Uterus (tissue), 2 donors: ENCODE measurements at regions not wholly inside any gene's neighbourhood (a gene's known extent, or its start where the extent isn't known, plus 50 kb on each side); places are given as distances from the start of the nearest gene placed in this dataset.

Experiments
- CTCF ChIP-seq, 4 experiments: fragments of 200-600 bp in 2 of 4; fragments of 450-650 bp in 2 of 4; sonication (generic) in 2 of 4; IDR thresholded peaks; one replicate each; pipeline ENCODE4 v1.5.1; 2016 to 2019; ENCODE audit warnings: antibody characterized with exemption in 4 of 4, mild to moderate bottlenecking in 2 of 4, moderate library complexity in 1 of 4
- POLR2A ChIP-seq, 2 donors: fragments of 450-650 bp; IDR thresholded peaks; one replicate each; pipeline ENCODE4 v1.6.1; 2016; ENCODE audit warnings: antibody characterized with exemption in 2 of 2, mild to moderate bottlenecking in 1 of 2, moderate library complexity in 1 of 2

GRCh38 chr3:23667536-23668429, 138.0 kb upstream of the UBE2E1 start:
- TF ChIP-seq CTCF (IDR thresholded peaks at IDR 0.05) (no peak), POLR2A (IDR thresholded peaks at IDR 0.05) (no peak)
